ENCODE measurements at regions not wholly inside any gene's neighbourhood (a gene's known extent, or its start where the extent isn't known, plus 50 kb on each side); places are given as distances from the start of the nearest gene placed in this dataset.

- WGBS, result 95% methylated on average over 15 of the region's 15 CpGs
- H3K27ac ChIP-seq (replicated peaks in 1 of 4), result no peak overlapping the region
- H3K9me3 ChIP-seq, result no peaks in the 10 kb centered on the region
- TF ChIP-seq POLR2A (IDR thresholded peaks at IDR 0.05; ENCODE audit: low read depth) (no peak), CTCF (IDR thresholded peaks at IDR 0.05) (no peak), POLR2AphosphoS5 (IDR thresholded peaks at IDR 0.05) (no peak), EP300 (IDR thresholded peaks at IDR 0.05) (no peak)
- H3K36me3 ChIP-seq, result no peaks in the 10 kb centered on the region
- H3K27me3 ChIP-seq, result no peaks in the 10 kb centered on the region
- intact Hi-C loops (cut with DNase I), result no loop called here
- DNase-seq (ENCODE audit: extremely low spot score), result no peak
- no peaks in the 10 kb centered on the region for H3K4me1 ChIP-seq
- H3K4me3 ChIP-seq, result no peak overlapping the region
These were observed 455.0 kb upstream of the CLINT1 start for GRCh38 chr5:158313733-158314464.

- intact Hi-C loops (cut with DNase I), result no loop called here
- 91% methylated on average over 12 of the region's 12 CpGs for WGBS
These were observed 454.2 kb upstream of the CLINT1 start for GRCh38 chr5:158313027-158313732.

GRCh38 chr5:158309088-158309807 is 450.3 kb upstream of the CLINT1 start:
- intact Hi-C loops (cut with DNase I), result no loop called here
- DNase-seq (ENCODE audit: extremely low spot score), result no peak

More at GRCh38 chr5:158313027-158313732, 454.2 kb upstream of the CLINT1 start:
- no peaks in the 10 kb centered on the region for H3K9me3 ChIP-seq
- H3K4me1 ChIP-seq, result no peaks in the 10 kb centered on the region
- TF ChIP-seq EP300 (IDR thresholded peaks at IDR 0.05), result no peak
- no peak for TF ChIP-seq CTCF (IDR thresholded peaks at IDR 0.05)
- no peak for TF ChIP-seq POLR2A (IDR thresholded peaks at IDR 0.05; ENCODE audit: low read depth)
- TF ChIP-seq POLR2AphosphoS5 (IDR thresholded peaks at IDR 0.05), result no peak
- no peaks in the 10 kb centered on the region for H3K27me3 ChIP-seq
- no peak overlapping the region for H3K4me3 ChIP-seq
- no peak for DNase-seq (ENCODE audit: extremely low spot score)
- H3K36me3 ChIP-seq, result no peaks in the 10 kb centered on the region
- H3K27ac ChIP-seq (replicated peaks in 1 of 4), result no peak overlapping the region

GRCh38 chr5:158308429-158309025 is 449.6 kb upstream of the CLINT1 start:
- Histone ChIP-seq H3K36me3 (no peaks in the 10 kb centered on the region), H3K27me3 (no peaks in the 10 kb centered on the region), H3K9me3 (no peaks in the 10 kb centered on the region), H3K4me1 (no peaks in the 10 kb centered on the region), H3K27ac (replicated peaks in 1 of 4) (no peak overlapping the region), H3K4me3 (no peak overlapping the region)
- TF ChIP-seq POLR2AphosphoS5 (IDR thresholded peaks at IDR 0.05) (no peak), EP300 (IDR thresholded peaks at IDR 0.05) (no peak)
- no peak for DNase-seq (ENCODE audit: extremely low spot score)
- 87% methylated on average over 6 of the region's 6 CpGs for WGBS
- intact Hi-C loops (cut with DNase I), result no loop called here

More at GRCh38 chr5:158309088-158309807, 450.3 kb upstream of the CLINT1 start:
- TF ChIP-seq CTCF (IDR thresholded peaks at IDR 0.05) (no peak), POLR2AphosphoS5 (IDR thresholded peaks at IDR 0.05) (no peak), POLR2A (IDR thresholded peaks at IDR 0.05; ENCODE audit: low read depth) (no peak), EP300 (IDR thresholded peaks at IDR 0.05) (no peak)
- H3K27me3 ChIP-seq, result no peaks in the 10 kb centered on the region
- no peak overlapping the region for H3K4me3 ChIP-seq
- no peak overlapping the region for H3K27ac ChIP-seq (replicated peaks in 1 of 4)
- 82% methylated on average over 6 of the region's 6 CpGs for WGBS
- H3K9me3 ChIP-seq, result no peaks in the 10 kb centered on the region
- H3K36me3 ChIP-seq, result no peaks in the 10 kb centered on the region
- no peaks in the 10 kb centered on the region for H3K4me1 ChIP-seq

- no peaks in the 10 kb centered on the region for H3K4me1 ChIP-seq
- no peaks in the 10 kb centered on the region for H3K36me3 ChIP-seq
- TF ChIP-seq EP300 (IDR thresholded peaks at IDR 0.05) (no peak), POLR2A (IDR thresholded peaks at IDR 0.05; ENCODE audit: low read depth) (no peak), POLR2AphosphoS5 (IDR thresholded peaks at IDR 0.05) (no peak), CTCF (IDR thresholded peaks at IDR 0.05) (no peak)
- H3K9me3 ChIP-seq, result no peaks in the 10 kb centered on the region
- no peak for DNase-seq (ENCODE audit: extremely low spot score)
- H3K4me3 ChIP-seq, result no peak overlapping the region
- H3K27me3 ChIP-seq, result no peaks in the 10 kb centered on the region
- intact Hi-C loops (cut with DNase I), result no loop called here
- WGBS, result 55% methylated on average over 1 of the region's 1 CpG
- H3K27ac ChIP-seq (replicated peaks in 1 of 4), result no peak overlapping the region
These were observed 446.9 kb upstream of the CLINT1 start for GRCh38 chr5:158305861-158306260.

Measured in esophagus muscularis mucosa (tissue), 4 donors.